HG03439 (cell line): ENCODE measurements at regions not wholly inside any gene's neighbourhood (a gene's known extent, or its start where the extent isn't known, plus 50 kb on each side); places are given as distances from the start of the nearest gene placed in this dataset.

Experiments
- ATAC-seq: cut with Tn5 transposase; IDR thresholded peaks from one replicate; pipeline ENCODE4 v1.9.1; 2021; ENCODE audit warnings: mild to moderate bottlenecking, moderate library complexity; ENCODE audit not compliant: unreplicated experiment

GRCh38 chr18:23384778-23385736 is 68.0 kb upstream of the RIOK3 start:
- no peak for ATAC-seq

GRCh38 chr18:23386317-23386716 is 66.8 kb upstream of the RIOK3 start:
- ATAC-seq = no peak

- no peak for ATAC-seq
Measured at GRCh38 chr18:23387265-23387664, 65.8 kb upstream of the RIOK3 start.

GRCh38 chr18:23388357-23388756 is 64.7 kb upstream of the RIOK3 start:
- ATAC-seq = no peak

- ATAC-seq = no peak
Measured at GRCh38 chr18:23391156-23391555, 61.9 kb upstream of the RIOK3 start.

- no peak for ATAC-seq
Measured at GRCh38 chr18:23397907-23398306, 55.2 kb upstream of the RIOK3 start.

- ATAC-seq = no peak
Measured at GRCh38 chr18:23398401-23398800, 54.7 kb upstream of the RIOK3 start.

GRCh38 chr18:23399067-23399466 is 54.0 kb upstream of the RIOK3 start:
- ATAC-seq = no peak

- no peak for ATAC-seq
Measured at GRCh38 chr18:23400918-23401317, 52.2 kb upstream of the RIOK3 start.

- ATAC-seq = no peak
Measured at GRCh38 chr18:23401400-23402347, 51.4 kb upstream of the RIOK3 start.
